ENCODE measurements at regions not wholly inside any gene's neighbourhood (a gene's known extent, or its start where the extent isn't known, plus 50 kb on each side); places are given as distances from the start of the nearest gene placed in this dataset.

- Mint-ChIP-seq H3K27ac (ENCODE audit: unreplicated experiment) (no peak overlapping the region), H3K9me3 (ENCODE audit: unreplicated experiment) (peaks cover 24% of the 10 kb centered on the region), H3K4me1 (ENCODE audit: low read depth, unreplicated experiment) (no peaks in the 10 kb centered on the region), H3K27me3 (ENCODE audit: insufficient read depth, unreplicated experiment) (no peaks in the 10 kb centered on the region), H3K4me3 (ENCODE audit: unreplicated experiment) (no peak overlapping the region), H3K36me3 (ENCODE audit: insufficient read depth, unreplicated experiment) (no peaks in the 10 kb centered on the region)
- Histone ChIP-seq H3K4me1 (no peaks in the 10 kb centered on the region), H3K4me3 (ENCODE audit: low read depth, low read length) (no peak overlapping the region), H3K27me3 (replicated peaks; ENCODE audit: control insufficient read depth, insufficient read depth, low read length) (no peaks in the 10 kb centered on the region), H3K36me3 (ENCODE audit: control insufficient read depth, insufficient read depth, low read length) (no peaks in the 10 kb centered on the region), H3K9me3 (peaks cover 14% of the 10 kb centered on the region)
- intact Hi-C loops (cut with micrococcal nuclease; ENCODE audit: unreplicated experiment): no loop called here
- ChIA-PET CTCF (no interaction called here), POLR2A (no interaction called here)
- BruUV-seq (replicated peaks): no TSS peak
- no peak for DNase-seq
- TF ChIP-seq CTCF (IDR thresholded peaks at IDR 0.05; ENCODE audit: insufficient read depth in 1 of 2, low read depth in 1 of 2, low read length in 1 of 2, severe bottlenecking in 1 of 2, unreplicated experiment in 1 of 2): no peak
Measured at GRCh38 chr7:136312592-136312991, 335.4 kb upstream of the MTPN start.

GRCh38 chr7:136309407-136309806 is 332.2 kb upstream of the MTPN start:
- intact Hi-C loops (cut with micrococcal nuclease; ENCODE audit: unreplicated experiment): no loop called here
- ChIA-PET POLR2A (no interaction called here), CTCF (no interaction called here)
- no peaks in the 10 kb centered on the region for H3K4me1 Mint-ChIP-seq (ENCODE audit: low read depth, unreplicated experiment)
- no peaks in the 10 kb centered on the region for H3K36me3 ChIP-seq (ENCODE audit: control insufficient read depth, insufficient read depth, low read length)
- H3K27me3 Mint-ChIP-seq (ENCODE audit: insufficient read depth, unreplicated experiment): no peaks in the 10 kb centered on the region
- H3K27me3 ChIP-seq (replicated peaks; ENCODE audit: control insufficient read depth, insufficient read depth, low read length): no peaks in the 10 kb centered on the region
- peaks cover 16% of the 10 kb centered on the region for H3K9me3 Mint-ChIP-seq (ENCODE audit: unreplicated experiment)
- TF ChIP-seq CTCF (IDR thresholded peaks at IDR 0.05; ENCODE audit: insufficient read depth in 1 of 2, low read depth in 1 of 2, low read length in 1 of 2, severe bottlenecking in 1 of 2, unreplicated experiment in 1 of 2): no peak
- H3K4me3 ChIP-seq (ENCODE audit: low read depth, low read length): no peak overlapping the region
- no peak overlapping the region for H3K4me3 Mint-ChIP-seq (ENCODE audit: unreplicated experiment)
- DNase-seq: no peak
- H3K36me3 Mint-ChIP-seq (ENCODE audit: insufficient read depth, unreplicated experiment): no peaks in the 10 kb centered on the region
- no peak overlapping the region for H3K27ac Mint-ChIP-seq (ENCODE audit: unreplicated experiment)
- BruUV-seq (replicated peaks): no TSS peak
- H3K4me1 ChIP-seq: no peaks in the 10 kb centered on the region
- H3K9me3 ChIP-seq: peaks cover 14% of the 10 kb centered on the region

- H3K4me3 Mint-ChIP-seq (ENCODE audit: unreplicated experiment): no peak overlapping the region
- POLR2A ChIA-PET: no interaction called here
Measured at GRCh38 chr7:136308230-136308629, 331.1 kb upstream of the MTPN start.

More at GRCh38 chr7:136308230-136308629, 331.1 kb upstream of the MTPN start:
- no peak for DNase-seq
- H3K27me3 ChIP-seq (replicated peaks; ENCODE audit: control insufficient read depth, insufficient read depth, low read length): no peaks in the 10 kb centered on the region
- BruUV-seq (replicated peaks): no TSS peak
- H3K36me3 ChIP-seq (ENCODE audit: control insufficient read depth, insufficient read depth, low read length): no peaks in the 10 kb centered on the region
- peaks cover 14% of the 10 kb centered on the region for H3K9me3 ChIP-seq
- intact Hi-C loops (cut with micrococcal nuclease; ENCODE audit: unreplicated experiment): no loop called here
- TF ChIP-seq CTCF (IDR thresholded peaks at IDR 0.05; ENCODE audit: insufficient read depth in 1 of 2, low read depth in 1 of 2, low read length in 1 of 2, severe bottlenecking in 1 of 2, unreplicated experiment in 1 of 2): no peak
- Mint-ChIP-seq H3K4me1 (ENCODE audit: low read depth, unreplicated experiment) (no peaks in the 10 kb centered on the region), H3K36me3 (ENCODE audit: insufficient read depth, unreplicated experiment) (no peaks in the 10 kb centered on the region), H3K27me3 (ENCODE audit: insufficient read depth, unreplicated experiment) (no peaks in the 10 kb centered on the region), H3K9me3 (ENCODE audit: unreplicated experiment) (peaks cover 16% of the 10 kb centered on the region), H3K27ac (ENCODE audit: unreplicated experiment) (no peak overlapping the region)
- H3K4me3 ChIP-seq (ENCODE audit: low read depth, low read length): no peak overlapping the region
- no peaks in the 10 kb centered on the region for H3K4me1 ChIP-seq
- CTCF ChIA-PET: no interaction called here
